Neural progenitor cell (in vitro differentiated cells): ENCODE measurements at regions not wholly inside any gene's neighbourhood (a gene's known extent, or its start where the extent isn't known, plus 50 kb on each side); places are given as distances from the start of the nearest gene placed in this dataset.

Experiments
- DNase-seq: peaks from one replicate; pipeline ENCODE4 v3.0.0-alpha.2; 2016; ENCODE audit warnings: low spot score
- H2AFZ ChIP-seq: fragments of 200-600 bp; sonication (generic); replicated peaks from 2 replicates; pipeline ENCODE4 v1.6.1; 2016; ENCODE audit warnings: antibody characterized with exemption
- H3F3A ChIP-seq: fragments of 200-600 bp; sonication (generic); 2 replicates; pipeline ENCODE4 v1.6.1; 2016; ENCODE audit warnings: antibody characterized with exemption, low read depth
- H3K27ac ChIP-seq: fragments of 200-600 bp; sonication (generic); 2 replicates; pipeline ENCODE4 v1.5.1; 2016; ENCODE audit warnings: mild to moderate bottlenecking
- H3K27me3 ChIP-seq: fragments of 200-600 bp; sonication (generic); 2 replicates; pipeline ENCODE4 v1.6.1; 2016; ENCODE audit warnings: mild to moderate bottlenecking, moderate library complexity
- H3K36me3 ChIP-seq: fragments of 200-600 bp; sonication (generic); 2 replicates; pipeline ENCODE4 v1.5.1; 2016
- H3K4me1 ChIP-seq: fragments of 200-600 bp; sonication (generic); 2 replicates; pipeline ENCODE4 v1.6.1; 2016; ENCODE audit warnings: mixed run types
- H3K4me2 ChIP-seq: fragments of 200-600 bp; sonication (generic); 2 replicates; pipeline ENCODE4 v1.6.1; 2016
- H3K4me3 ChIP-seq: fragments of 200-600 bp; sonication (generic); 2 replicates; pipeline ENCODE4 v1.5.1; 2016
- H3K79me2 ChIP-seq: fragments of 200-600 bp; sonication (generic); 2 replicates; pipeline ENCODE4 v1.6.1; 2016; ENCODE audit warnings: low read depth
- H3K9ac ChIP-seq: fragments of 200-600 bp; sonication (generic); 2 replicates; pipeline ENCODE4 v1.6.1; 2016
- H3K9me3 ChIP-seq: fragments of 200-600 bp; sonication (generic); 2 replicates; pipeline ENCODE4 v1.5.1; 2016; ENCODE audit warnings: low read depth
- H4K20me1 ChIP-seq: fragments of 200-600 bp; sonication (generic); 2 replicates; pipeline ENCODE4 v1.6.1; 2016; ENCODE audit warnings: low read depth
- H3K27ac Mint-ChIP-seq: 3 replicates; pipeline ENCODE4 v1.8.0; 2021; ENCODE audit warnings: mixed read lengths
- H3K27me3 Mint-ChIP-seq: 2 replicates; pipeline ENCODE4 v1.8.0; 2022; ENCODE audit warnings: low read depth, mild to moderate bottlenecking, inconsistent platforms, moderate library complexity, mixed read lengths; ENCODE audit not compliant: insufficient read depth
- H3K36me3 Mint-ChIP-seq: 3 replicates; pipeline ENCODE4 v1.8.0; 2021; ENCODE audit warnings: mixed read lengths
- H3K4me1 Mint-ChIP-seq: 3 replicates; pipeline ENCODE4 v1.8.0; 2021; ENCODE audit warnings: mixed read lengths
- H3K4me3 Mint-ChIP-seq: 3 replicates; pipeline ENCODE4 v1.8.0; 2021; ENCODE audit warnings: mild to moderate bottlenecking, moderate library complexity, mixed read lengths
- H3K9me3 Mint-ChIP-seq: 3 replicates; pipeline ENCODE4 v1.8.0; 2020; ENCODE audit warnings: mixed read lengths
- EZH2 ChIP-seq: fragments of 200-600 bp; sonication (generic); IDR thresholded peaks from 2 replicates; pipeline ENCODE4 v1.6.1; 2017; ENCODE audit warnings: antibody characterized with exemption, mild to moderate bottlenecking, moderate library complexity
- EZH2phosphoT487 ChIP-seq: fragments of 200-600 bp; sonication (generic); IDR thresholded peaks from 2 replicates; pipeline ENCODE4 v1.6.1; 2017; ENCODE audit warnings: antibody characterized with exemption
- TF ChIP-seq, protein P1 (sequence below): fragments of 200-600 bp; sonication (generic); IDR thresholded peaks from 2 replicates; pipeline ENCODE4 v1.5.1; 2017; ENCODE audit warnings: antibody characterized with exemption, mild to moderate bottlenecking

DNA sequence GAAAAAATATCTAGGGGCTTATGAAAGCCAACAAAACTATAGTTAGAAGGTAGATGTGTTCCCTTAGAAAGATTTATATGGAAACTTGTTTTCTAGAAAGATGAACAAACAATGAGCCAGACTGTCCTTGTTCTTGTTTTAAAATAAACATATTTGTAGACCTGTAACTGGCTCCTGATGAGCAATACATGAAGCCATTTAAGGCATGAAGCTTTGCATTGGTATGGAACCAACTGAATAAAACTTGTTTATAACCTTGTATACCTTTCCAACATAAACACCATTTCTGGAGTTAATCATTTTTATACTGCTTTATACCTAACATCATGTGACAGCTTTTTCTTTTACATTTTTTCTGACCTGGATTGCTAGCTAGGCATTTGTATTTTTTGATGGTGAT lies 247.8 kb downstream of the PRL start:
- no peaks in the 10 kb centered on the region for H3K27me3 ChIP-seq
- H3K36me3 ChIP-seq = no peaks in the 10 kb centered on the region
- H3K4me2 ChIP-seq = no peak overlapping the region
- Mint-ChIP-seq H3K27me3 (peaks cover 2% of the 10 kb centered on the region), H3K4me3 (no peak overlapping the region), H3K27ac (no peak overlapping the region), H3K36me3 (peaks cover 41% of the 10 kb centered on the region), H3K4me1 (no peaks in the 10 kb centered on the region), H3K9me3 (peaks cover 3% of the 10 kb centered on the region)
- DNase-seq = no peak
- H3K9me3 ChIP-seq = no peaks in the 10 kb centered on the region
- H2AFZ ChIP-seq = no peak overlapping the region
- TF ChIP-seq EZH2phosphoT487 (no peak), EZH2 (no peak)
- TF ChIP-seq, protein P1, sequence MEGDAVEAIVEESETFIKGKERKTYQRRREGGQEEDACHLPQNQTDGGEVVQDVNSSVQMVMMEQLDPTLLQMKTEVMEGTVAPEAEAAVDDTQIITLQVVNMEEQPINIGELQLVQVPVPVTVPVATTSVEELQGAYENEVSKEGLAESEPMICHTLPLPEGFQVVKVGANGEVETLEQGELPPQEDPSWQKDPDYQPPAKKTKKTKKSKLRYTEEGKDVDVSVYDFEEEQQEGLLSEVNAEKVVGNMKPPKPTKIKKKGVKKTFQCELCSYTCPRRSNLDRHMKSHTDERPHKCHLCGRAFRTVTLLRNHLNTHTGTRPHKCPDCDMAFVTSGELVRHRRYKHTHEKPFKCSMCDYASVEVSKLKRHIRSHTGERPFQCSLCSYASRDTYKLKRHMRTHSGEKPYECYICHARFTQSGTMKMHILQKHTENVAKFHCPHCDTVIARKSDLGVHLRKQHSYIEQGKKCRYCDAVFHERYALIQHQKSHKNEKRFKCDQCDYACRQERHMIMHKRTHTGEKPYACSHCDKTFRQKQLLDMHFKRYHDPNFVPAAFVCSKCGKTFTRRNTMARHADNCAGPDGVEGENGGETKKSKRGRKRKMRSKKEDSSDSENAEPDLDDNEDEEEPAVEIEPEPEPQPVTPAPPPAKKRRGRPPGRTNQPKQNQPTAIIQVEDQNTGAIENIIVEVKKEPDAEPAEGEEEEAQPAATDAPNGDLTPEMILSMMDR = no peak
- no peak overlapping the region for H3K4me3 ChIP-seq
- H3K79me2 ChIP-seq = no peaks in the 10 kb centered on the region
- no peaks in the 10 kb centered on the region for H3F3A ChIP-seq
- no peak overlapping the region for H3K27ac ChIP-seq
- no peak overlapping the region for H3K9ac ChIP-seq
- H4K20me1 ChIP-seq = no peaks in the 10 kb centered on the region
- H3K4me1 ChIP-seq = no peaks in the 10 kb centered on the region

DNA sequence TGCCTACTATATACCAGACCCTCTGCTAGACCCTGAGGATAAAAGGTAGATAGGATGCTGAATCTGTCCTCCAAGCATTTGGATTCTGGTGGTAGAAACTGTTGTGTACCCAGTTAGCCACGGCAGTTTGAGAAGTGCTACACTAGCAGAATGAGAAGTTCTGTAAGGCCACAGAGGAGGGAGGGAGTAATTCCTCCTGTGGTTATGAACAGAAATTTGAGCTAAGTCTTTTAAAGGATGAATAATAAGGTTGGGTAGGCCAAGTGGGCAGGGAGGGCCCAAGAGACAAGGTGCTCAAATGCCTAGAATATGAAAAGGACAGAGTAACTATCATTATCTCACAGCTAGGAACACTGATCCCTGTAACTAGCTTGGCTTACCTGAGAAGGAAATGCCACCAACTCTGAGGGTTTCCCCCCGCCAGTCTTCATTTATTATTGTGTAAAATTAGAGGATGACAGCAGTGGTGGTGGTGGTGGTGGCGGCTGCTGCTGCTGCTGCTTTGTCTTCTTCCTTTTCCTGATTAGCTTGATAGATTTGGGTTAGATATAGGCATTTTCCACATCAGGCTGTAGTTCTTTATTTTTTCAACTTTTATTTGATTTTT lies 243.3 kb downstream of the PRL start:
- Histone ChIP-seq H3F3A (no peaks in the 10 kb centered on the region), H2AFZ (no peak overlapping the region), H3K4me1 (no peaks in the 10 kb centered on the region), H4K20me1 (no peaks in the 10 kb centered on the region), H3K27me3 (no peaks in the 10 kb centered on the region), H3K4me2 (no peak overlapping the region), H3K9me3 (no peaks in the 10 kb centered on the region), H3K9ac (no peak overlapping the region), H3K36me3 (no peaks in the 10 kb centered on the region), H3K79me2 (no peaks in the 10 kb centered on the region), H3K4me3 (no peak overlapping the region), H3K27ac (no peak overlapping the region)
- H3K4me3 Mint-ChIP-seq = no peak overlapping the region
- no peaks in the 10 kb centered on the region for H3K27me3 Mint-ChIP-seq
- H3K36me3 Mint-ChIP-seq = peaks cover 50% of the 10 kb centered on the region
- TF ChIP-seq, protein P1 = no peak
- TF ChIP-seq EZH2 (no peak), EZH2phosphoT487 (no peak)
- no peak overlapping the region for H3K27ac Mint-ChIP-seq
- no peaks in the 10 kb centered on the region for H3K4me1 Mint-ChIP-seq
- H3K9me3 Mint-ChIP-seq = peaks cover 14% of the 10 kb centered on the region
- DNase-seq = no peak

DNA sequence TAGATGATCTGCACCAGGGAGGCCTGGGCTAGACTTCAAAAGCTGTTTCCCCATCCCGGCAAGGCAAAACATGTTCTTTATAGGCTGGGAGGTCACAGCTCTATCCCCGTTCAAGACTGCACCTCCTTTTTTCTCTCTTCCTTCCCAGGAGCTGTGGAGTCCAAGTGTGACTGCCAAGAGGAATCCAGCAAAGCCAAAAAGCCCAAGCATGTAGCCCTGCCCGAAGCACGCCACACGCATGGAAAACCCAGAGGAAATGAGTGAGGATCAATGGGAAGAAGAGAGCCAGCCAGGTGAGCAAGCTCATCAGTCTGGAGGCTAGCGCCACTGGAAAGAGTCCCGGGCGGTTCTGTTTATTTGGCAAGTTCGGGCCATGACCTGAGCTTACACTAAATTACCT lies 240.4 kb downstream of the PRL start:
- Histone ChIP-seq H3K79me2 (no peaks in the 10 kb centered on the region), H3F3A (no peaks in the 10 kb centered on the region), H3K27ac (no peak overlapping the region), H3K27me3 (no peaks in the 10 kb centered on the region), H2AFZ (no peak overlapping the region), H3K4me3 (no peak overlapping the region), H3K4me1 (no peaks in the 10 kb centered on the region), H3K9me3 (no peaks in the 10 kb centered on the region), H3K36me3 (no peaks in the 10 kb centered on the region), H3K9ac (no peak overlapping the region), H4K20me1 (no peaks in the 10 kb centered on the region), H3K4me2 (no peak overlapping the region)
- no peak overlapping the region for H3K27ac Mint-ChIP-seq
- TF ChIP-seq, protein P1 = no peak
- no peak for TF ChIP-seq EZH2
- no peak for TF ChIP-seq EZH2phosphoT487
- H3K4me1 Mint-ChIP-seq = no peaks in the 10 kb centered on the region
- no peak for DNase-seq
- H3K9me3 Mint-ChIP-seq = peaks cover 14% of the 10 kb centered on the region
- peaks cover 52% of the 10 kb centered on the region for H3K36me3 Mint-ChIP-seq
- no peaks in the 10 kb centered on the region for H3K27me3 Mint-ChIP-seq
- H3K4me3 Mint-ChIP-seq = no peak overlapping the region
